ENCODE measurements at regions not wholly inside any gene's neighbourhood (a gene's known extent, or its start where the extent isn't known, plus 50 kb on each side); places are given as distances from the start of the nearest gene placed in this dataset.

DNA sequence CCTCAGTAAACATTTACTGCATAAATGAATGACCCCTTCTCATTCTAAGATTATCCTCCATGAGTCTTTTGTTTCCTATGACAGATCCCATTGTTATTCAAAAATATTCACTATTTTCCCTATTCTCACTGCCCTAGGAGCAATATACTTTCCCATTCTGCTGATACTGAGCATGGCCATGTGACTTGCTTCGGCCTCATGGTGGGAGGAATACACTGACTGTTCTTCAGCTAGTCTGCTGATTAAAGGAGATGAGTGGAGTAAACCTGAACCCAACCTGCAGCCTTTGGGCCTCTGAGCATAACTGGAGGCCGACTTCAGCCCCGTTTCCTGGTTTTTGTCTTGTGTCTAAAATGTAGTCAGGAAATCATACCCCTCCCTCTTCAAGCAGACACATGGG lies 531.8 kb upstream of the SALL1 start:
- H3K27me3 ChIP-seq (ENCODE audit: insufficient read depth, low read length), result no peaks in the 10 kb centered on the region
- no peak overlapping the region for H2AFZ ChIP-seq (ENCODE audit: low read depth, low read length, poor library complexity, severe bottlenecking)
- ChIA-PET POLR2A (no interaction called here), RAD21 (ENCODE audit: low non-redundant PET in 1 of 2, low total read pairs in 2 of 2, uncharacterized antibody in 2 of 2, unreplicated experiment in 2 of 2) (no interaction called here), CTCF (no interaction called here)
- ATAC-seq (no peak), DNase-seq (ENCODE audit: low read depth, low spot score) (no peak)
- TF ChIP-seq TCF7L2 (IDR thresholded peaks at IDR 0.05; ENCODE audit: borderline replicate concordance, extremely low read depth, insufficient read depth, insufficient read length) (no peak), JUND (IDR thresholded peaks at IDR 0.05) (no peak), CEBPB (IDR thresholded peaks at IDR 0.05; ENCODE audit: low read depth) (no peak), ZNF274 (IDR thresholded peaks at IDR 0.05; ENCODE audit: low read depth, low read length) (no peak), POLR2AphosphoS5 (IDR thresholded peaks at IDR 0.05; ENCODE audit: low read depth, low read length) (no peak), RAD21 (IDR thresholded peaks at IDR 0.05; ENCODE audit: low read depth) (no peak), CBX3 (IDR thresholded peaks at IDR 0.05; ENCODE audit: low read depth) (no peak), FOSL1 (IDR thresholded peaks at IDR 0.05; ENCODE audit: low read depth) (no peak), EGR1 (IDR thresholded peaks at IDR 0.05; ENCODE audit: low read depth) (no peak), SIN3A (IDR thresholded peaks at IDR 0.05; ENCODE audit: low read depth) (no peak)
- TF ChIP-seq, protein P1, sequence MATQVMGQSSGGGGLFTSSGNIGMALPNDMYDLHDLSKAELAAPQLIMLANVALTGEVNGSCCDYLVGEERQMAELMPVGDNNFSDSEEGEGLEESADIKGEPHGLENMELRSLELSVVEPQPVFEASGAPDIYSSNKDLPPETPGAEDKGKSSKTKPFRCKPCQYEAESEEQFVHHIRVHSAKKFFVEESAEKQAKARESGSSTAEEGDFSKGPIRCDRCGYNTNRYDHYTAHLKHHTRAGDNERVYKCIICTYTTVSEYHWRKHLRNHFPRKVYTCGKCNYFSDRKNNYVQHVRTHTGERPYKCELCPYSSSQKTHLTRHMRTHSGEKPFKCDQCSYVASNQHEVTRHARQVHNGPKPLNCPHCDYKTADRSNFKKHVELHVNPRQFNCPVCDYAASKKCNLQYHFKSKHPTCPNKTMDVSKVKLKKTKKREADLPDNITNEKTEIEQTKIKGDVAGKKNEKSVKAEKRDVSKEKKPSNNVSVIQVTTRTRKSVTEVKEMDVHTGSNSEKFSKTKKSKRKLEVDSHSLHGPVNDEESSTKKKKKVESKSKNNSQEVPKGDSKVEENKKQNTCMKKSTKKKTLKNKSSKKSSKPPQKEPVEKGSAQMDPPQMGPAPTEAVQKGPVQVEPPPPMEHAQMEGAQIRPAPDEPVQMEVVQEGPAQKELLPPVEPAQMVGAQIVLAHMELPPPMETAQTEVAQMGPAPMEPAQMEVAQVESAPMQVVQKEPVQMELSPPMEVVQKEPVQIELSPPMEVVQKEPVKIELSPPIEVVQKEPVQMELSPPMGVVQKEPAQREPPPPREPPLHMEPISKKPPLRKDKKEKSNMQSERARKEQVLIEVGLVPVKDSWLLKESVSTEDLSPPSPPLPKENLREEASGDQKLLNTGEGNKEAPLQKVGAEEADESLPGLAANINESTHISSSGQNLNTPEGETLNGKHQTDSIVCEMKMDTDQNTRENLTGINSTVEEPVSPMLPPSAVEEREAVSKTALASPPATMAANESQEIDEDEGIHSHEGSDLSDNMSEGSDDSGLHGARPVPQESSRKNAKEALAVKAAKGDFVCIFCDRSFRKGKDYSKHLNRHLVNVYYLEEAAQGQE (IDR thresholded peaks at IDR 0.05; ENCODE audit: low read depth), result no peak
- TF ChIP-seq, protein P2, sequence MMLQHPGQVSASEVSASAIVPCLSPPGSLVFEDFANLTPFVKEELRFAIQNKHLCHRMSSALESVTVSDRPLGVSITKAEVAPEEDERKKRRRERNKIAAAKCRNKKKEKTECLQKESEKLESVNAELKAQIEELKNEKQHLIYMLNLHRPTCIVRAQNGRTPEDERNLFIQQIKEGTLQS (IDR thresholded peaks at IDR 0.05), result no peak
- TF ChIP-seq, protein P3, sequence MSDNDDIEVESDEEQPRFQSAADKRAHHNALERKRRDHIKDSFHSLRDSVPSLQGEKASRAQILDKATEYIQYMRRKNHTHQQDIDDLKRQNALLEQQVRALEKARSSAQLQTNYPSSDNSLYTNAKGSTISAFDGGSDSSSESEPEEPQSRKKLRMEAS (IDR thresholded peaks at IDR 0.05), result no peak
- TF ChIP-seq, protein P4, sequence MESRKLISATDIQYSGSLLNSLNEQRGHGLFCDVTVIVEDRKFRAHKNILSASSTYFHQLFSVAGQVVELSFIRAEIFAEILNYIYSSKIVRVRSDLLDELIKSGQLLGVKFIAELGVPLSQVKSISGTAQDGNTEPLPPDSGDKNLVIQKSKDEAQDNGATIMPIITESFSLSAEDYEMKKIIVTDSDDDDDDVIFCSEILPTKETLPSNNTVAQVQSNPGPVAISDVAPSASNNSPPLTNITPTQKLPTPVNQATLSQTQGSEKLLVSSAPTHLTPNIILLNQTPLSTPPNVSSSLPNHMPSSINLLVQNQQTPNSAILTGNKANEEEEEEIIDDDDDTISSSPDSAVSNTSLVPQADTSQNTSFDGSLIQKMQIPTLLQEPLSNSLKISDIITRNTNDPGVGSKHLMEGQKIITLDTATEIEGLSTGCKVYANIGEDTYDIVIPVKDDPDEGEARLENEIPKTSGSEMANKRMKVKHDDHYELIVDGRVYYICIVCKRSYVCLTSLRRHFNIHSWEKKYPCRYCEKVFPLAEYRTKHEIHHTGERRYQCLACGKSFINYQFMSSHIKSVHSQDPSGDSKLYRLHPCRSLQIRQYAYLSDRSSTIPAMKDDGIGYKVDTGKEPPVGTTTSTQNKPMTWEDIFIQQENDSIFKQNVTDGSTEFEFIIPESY (IDR thresholded peaks at IDR 0.05; ENCODE audit: extremely low read depth, insufficient replicate concordance, low read length), result no peak
- H4K20me1 ChIP-seq (ENCODE audit: insufficient read depth), result no peaks in the 10 kb centered on the region
- no peaks in the 10 kb centered on the region for H3K36me3 ChIP-seq (ENCODE audit: control insufficient read depth in 1 of 2, insufficient read depth in 2 of 2, low read length in 2 of 2)
- peaks cover 3 to 29% of the 10 kb centered on the region in 2 experiments; a peak in 2 of 4 replicates for H3K9me3 ChIP-seq (ENCODE audit: control insufficient read depth in 1 of 2, insufficient read depth in 1 of 2, low read depth in 1 of 2, low read length in 2 of 2)
- BruUV-seq (replicated peaks), result no TSS peak
- H3K4me2 ChIP-seq (ENCODE audit: low read length), result no peak overlapping the region
- H3K79me2 ChIP-seq (ENCODE audit: insufficient read depth, low read length), result no peaks in the 10 kb centered on the region
- H3K9me2 ChIP-seq (ENCODE audit: insufficient read depth), result no peaks in the 10 kb centered on the region
- no peak overlapping the region for H3K4me3 ChIP-seq (replicated peaks in 1 of 2; ENCODE audit: low read depth in 1 of 2, low read length in 2 of 2)
- H3K4me1 ChIP-seq (ENCODE audit: control insufficient read depth in 1 of 2, insufficient read depth in 2 of 2, low read length in 2 of 2), result no peaks in the 10 kb centered on the region
- no peak overlapping the region for H3K27ac ChIP-seq (ENCODE audit: low read depth, low read length)
- intact Hi-C loops (cut with micrococcal nuclease), result no loop called here
- no peak overlapping the region for H3K9ac ChIP-seq (ENCODE audit: low read length)
